ENCODE measurements at regions not wholly inside any gene's neighbourhood (a gene's known extent, or its start where the extent isn't known, plus 50 kb on each side); places are given as distances from the start of the nearest gene placed in this dataset.
"Not testable (repeated sequence)": the region's sequence is repeated elsewhere in the genome, so short reads cannot be mapped to it uniquely, and the experiment has no call there.

DNA sequence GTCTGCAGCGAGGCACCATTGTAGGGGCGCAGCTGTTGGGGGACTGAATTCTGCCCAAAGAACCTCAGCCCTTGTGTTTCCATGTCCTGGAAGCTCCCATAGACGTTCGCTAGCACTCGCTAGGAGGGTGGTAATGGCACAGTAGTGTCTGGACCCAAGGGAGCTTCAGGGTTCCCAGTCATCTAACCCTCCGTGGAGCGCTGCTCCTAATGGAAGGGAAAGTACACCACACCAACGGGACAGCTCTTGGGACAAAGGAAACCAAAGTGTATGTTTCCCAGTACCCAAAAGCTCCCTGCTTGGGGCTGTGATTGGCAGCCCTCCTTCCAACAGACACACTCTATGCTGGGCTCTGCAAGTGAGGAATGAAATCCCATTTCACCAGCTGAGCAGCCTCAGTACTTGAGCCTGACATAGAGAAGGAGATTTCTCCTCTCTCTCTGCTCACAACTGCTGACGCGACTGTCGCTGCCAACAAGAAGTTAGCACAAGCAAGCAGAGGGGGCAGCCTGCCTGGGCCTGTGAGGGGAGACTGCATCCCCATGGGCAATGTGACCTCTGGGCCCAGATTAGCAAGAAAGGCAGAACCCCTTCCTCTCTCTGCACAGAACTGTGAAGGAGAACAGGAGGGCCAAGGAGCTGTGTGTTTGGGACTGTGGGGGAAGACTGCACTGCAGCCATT, 67.6 kb upstream of the SMARCAD1 start:
- DNase-seq = no peak
- H3K4me3 ChIP-seq (ENCODE audit: low read depth, low read length) = no peak overlapping the region
- TF ChIP-seq, protein P1, sequence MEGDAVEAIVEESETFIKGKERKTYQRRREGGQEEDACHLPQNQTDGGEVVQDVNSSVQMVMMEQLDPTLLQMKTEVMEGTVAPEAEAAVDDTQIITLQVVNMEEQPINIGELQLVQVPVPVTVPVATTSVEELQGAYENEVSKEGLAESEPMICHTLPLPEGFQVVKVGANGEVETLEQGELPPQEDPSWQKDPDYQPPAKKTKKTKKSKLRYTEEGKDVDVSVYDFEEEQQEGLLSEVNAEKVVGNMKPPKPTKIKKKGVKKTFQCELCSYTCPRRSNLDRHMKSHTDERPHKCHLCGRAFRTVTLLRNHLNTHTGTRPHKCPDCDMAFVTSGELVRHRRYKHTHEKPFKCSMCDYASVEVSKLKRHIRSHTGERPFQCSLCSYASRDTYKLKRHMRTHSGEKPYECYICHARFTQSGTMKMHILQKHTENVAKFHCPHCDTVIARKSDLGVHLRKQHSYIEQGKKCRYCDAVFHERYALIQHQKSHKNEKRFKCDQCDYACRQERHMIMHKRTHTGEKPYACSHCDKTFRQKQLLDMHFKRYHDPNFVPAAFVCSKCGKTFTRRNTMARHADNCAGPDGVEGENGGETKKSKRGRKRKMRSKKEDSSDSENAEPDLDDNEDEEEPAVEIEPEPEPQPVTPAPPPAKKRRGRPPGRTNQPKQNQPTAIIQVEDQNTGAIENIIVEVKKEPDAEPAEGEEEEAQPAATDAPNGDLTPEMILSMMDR (IDR thresholded peaks at IDR 0.05; ENCODE audit: low read depth, low read length) = no peak
- no peak overlapping the region for H3K27ac ChIP-seq
- H3K36me3 ChIP-seq = no peaks in the 10 kb centered on the region
- H3K27me3 ChIP-seq (ENCODE audit: insufficient read depth, low read depth, severe bottlenecking) = no peaks in the 10 kb centered on the region
- no peaks in the 10 kb centered on the region for H3K9me3 ChIP-seq (ENCODE audit: severe bottlenecking)

GRCh38 chr4:94141001-94141400, 66.7 kb upstream of the SMARCAD1 start:
- TF ChIP-seq, protein P1 (IDR thresholded peaks at IDR 0.05; ENCODE audit: low read depth, low read length) = no peak
- no peak for DNase-seq
- H3K27ac ChIP-seq = no peak overlapping the region
- H3K36me3 ChIP-seq = no peaks in the 10 kb centered on the region
- no peak overlapping the region for H3K4me3 ChIP-seq (ENCODE audit: low read depth, low read length)
- H3K27me3 ChIP-seq (ENCODE audit: insufficient read depth, low read depth, severe bottlenecking) = no peaks in the 10 kb centered on the region
- no peaks in the 10 kb centered on the region for H3K9me3 ChIP-seq (ENCODE audit: severe bottlenecking)

DNA sequence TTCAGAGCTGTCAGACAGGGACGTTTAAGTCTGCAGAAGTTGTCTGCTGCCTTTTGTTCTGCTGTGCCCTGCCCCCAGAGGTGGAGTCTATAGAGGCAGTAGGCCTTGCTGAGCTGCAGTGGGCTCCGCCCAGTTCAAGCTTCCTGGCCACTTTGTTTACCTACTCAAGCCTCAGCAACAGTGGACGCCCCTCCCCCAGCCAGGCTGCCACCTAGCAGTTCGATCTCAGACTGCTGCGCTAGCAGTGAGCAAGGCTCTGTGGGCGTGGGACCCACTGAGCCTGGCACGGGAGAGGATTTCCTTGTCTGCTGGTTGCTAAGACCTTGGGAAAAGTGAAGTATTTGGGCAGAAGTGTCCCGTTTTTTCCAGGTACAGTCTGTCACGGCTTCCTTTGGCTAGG, 59.6 kb upstream of the SMARCAD1 start:
- H3K27ac ChIP-seq = not testable (repeated sequence)
- peak; percentile 83 for DNase-seq

DNA sequence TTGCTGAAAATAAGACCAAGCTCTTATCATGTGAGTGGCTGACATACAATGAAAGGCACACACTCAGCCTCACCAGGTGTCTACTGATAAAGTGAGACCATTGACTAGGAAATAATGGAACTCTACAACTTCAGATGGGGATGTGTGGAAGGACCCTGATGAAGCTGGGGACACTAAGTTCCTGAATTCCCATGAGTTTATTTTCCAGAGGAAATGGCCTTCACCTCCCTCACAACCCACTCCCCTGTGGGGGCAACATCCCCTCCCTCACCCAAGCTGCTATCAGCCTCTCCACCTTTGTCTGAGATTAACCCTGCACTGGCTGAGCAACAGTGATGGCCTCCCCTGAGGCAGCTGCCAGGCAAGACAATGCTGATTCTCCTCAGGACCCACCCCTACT, 55.2 kb upstream of the SMARCAD1 start:
- no peak overlapping the region for H3K4me3 ChIP-seq (ENCODE audit: low read depth, low read length)
- H3K9me3 ChIP-seq (ENCODE audit: severe bottlenecking) = peaks cover 3% of the 10 kb centered on the region
- no peak for DNase-seq
- H3K36me3 ChIP-seq = no peaks in the 10 kb centered on the region
- no peak overlapping the region for H3K27ac ChIP-seq
- TF ChIP-seq, protein P1 (IDR thresholded peaks at IDR 0.05; ENCODE audit: low read depth, low read length) = no peak
- no peaks in the 10 kb centered on the region for H3K27me3 ChIP-seq (ENCODE audit: insufficient read depth, low read depth, severe bottlenecking)

More for the DNA sequence above, 59.6 kb upstream of the SMARCAD1 start:
- not testable (repeated sequence) for H3K4me3 ChIP-seq (ENCODE audit: low read depth, low read length); H3K36me3 ChIP-seq; H3K27me3 ChIP-seq (ENCODE audit: insufficient read depth, low read depth, severe bottlenecking); H3K9me3 ChIP-seq (ENCODE audit: severe bottlenecking)

GRCh38 chr4:94155404-94155803, 52.3 kb upstream of the SMARCAD1 start:
- not testable (repeated sequence) for H3K4me3 ChIP-seq (ENCODE audit: low read depth, low read length); H3K27me3 ChIP-seq (ENCODE audit: insufficient read depth, low read depth, severe bottlenecking); H3K36me3 ChIP-seq; H3K27ac ChIP-seq; DNase-seq; H3K9me3 ChIP-seq (ENCODE audit: severe bottlenecking)

- no peak for DNase-seq
- Histone ChIP-seq H3K27ac (no peak overlapping the region), H3K4me3 (ENCODE audit: low read depth, low read length) (no peak overlapping the region), H3K9me3 (ENCODE audit: severe bottlenecking) (peaks cover 3% of the 10 kb centered on the region), H3K36me3 (no peaks in the 10 kb centered on the region), H3K27me3 (ENCODE audit: insufficient read depth, low read depth, severe bottlenecking) (no peaks in the 10 kb centered on the region)
- TF ChIP-seq, protein P1 (IDR thresholded peaks at IDR 0.05; ENCODE audit: low read depth, low read length) = no peak
Measured at GRCh38 chr4:94156826-94157225, 50.8 kb upstream of the SMARCAD1 start.
